GM18511 (cell line): ENCODE measurements at regions not wholly inside any gene's neighbourhood (a gene's known extent, or its start where the extent isn't known, plus 50 kb on each side); places are given as distances from the start of the nearest gene placed in this dataset.

Experiments used
- ATAC-seq: cut with Tn5 transposase; IDR thresholded peaks from one replicate; pipeline ENCODE4 v1.9.1; 2021; ENCODE audit warnings: mild to moderate bottlenecking, moderate library complexity; ENCODE audit not compliant: unreplicated experiment

GRCh38 chr2:39513641-39514094 lies 76.6 kb upstream of the MAP4K3 start:
- ATAC-seq: peak; percentile 90

GRCh38 chr2:39514825-39515224 lies 77.7 kb upstream of the MAP4K3 start:
- no peak for ATAC-seq

GRCh38 chr2:39515273-39515896 lies 78.3 kb upstream of the MAP4K3 start:
- ATAC-seq: no peak

GRCh38 chr2:39515897-39516346 lies 78.8 kb upstream of the MAP4K3 start:
- ATAC-seq: no peak

- no peak for ATAC-seq
Observed at GRCh38 chr2:39516347-39517101, 79.4 kb upstream of the MAP4K3 start.

GRCh38 chr2:39517102-39517436 lies 80.0 kb upstream of the MAP4K3 start:
- no peak for ATAC-seq

- no peak for ATAC-seq
Observed at GRCh38 chr2:39517622-39518021, 80.5 kb upstream of the MAP4K3 start.

GRCh38 chr2:39519886-39520285 lies 82.8 kb upstream of the MAP4K3 start:
- no peak for ATAC-seq

- no peak for ATAC-seq
Observed at GRCh38 chr2:39521876-39522517, 84.9 kb upstream of the MAP4K3 start.

GRCh38 chr2:39522518-39522877 lies 85.4 kb upstream of the MAP4K3 start:
- no peak for ATAC-seq

GRCh38 chr2:39523308-39524044 lies 86.4 kb upstream of the MAP4K3 start:
- no peak for ATAC-seq

- no peak for ATAC-seq
Observed at GRCh38 chr2:39524061-39524460, 87.0 kb upstream of the MAP4K3 start.

- peak; percentile 23 for ATAC-seq
Observed at GRCh38 chr2:39524756-39525635, 87.9 kb upstream of the MAP4K3 start.

GRCh38 chr2:39525636-39526412 lies 88.7 kb upstream of the MAP4K3 start:
- peak; percentile 42 for ATAC-seq

GRCh38 chr2:39528701-39529100 lies 91.6 kb upstream of the MAP4K3 start:
- no peak for ATAC-seq

GRCh38 chr2:39529836-39530235 lies 92.8 kb upstream of the MAP4K3 start:
- ATAC-seq: no peak

- no peak for ATAC-seq
Observed at GRCh38 chr2:39530411-39530866, 93.4 kb upstream of the MAP4K3 start.

GRCh38 chr2:39531220-39531777 lies 94.2 kb upstream of the MAP4K3 start:
- no peak for ATAC-seq

GRCh38 chr2:39532933-39533332 lies 95.8 kb upstream of the MAP4K3 start:
- no peak for ATAC-seq
